Heart left ventricle (tissue), 13 donors: ENCODE measurements at regions not wholly inside any gene's neighbourhood (a gene's known extent, or its start where the extent isn't known, plus 50 kb on each side); places are given as distances from the start of the nearest gene placed in this dataset.

ENCODE experiments used
- CTCF ChIP-seq, 12 donors: fragments of 200-600 bp; sonication (generic) in 4 of 12; IDR thresholded peaks; one replicate each; pipeline versions ENCODE4 v1.5.0 to v1.8.0; 2018 to 2022; ENCODE audit warnings: antibody characterized with exemption in 12 of 12, mild to moderate bottlenecking in 5 of 12
- POLR2A ChIP-seq, 2 donors: fragments of 450-650 bp; IDR thresholded peaks; one replicate each; pipeline ENCODE4 v1.6.1; 2017; ENCODE audit warnings: antibody characterized with exemption in 2 of 2, mild to moderate bottlenecking in 2 of 2, moderate library complexity in 2 of 2
- donor health status: ischemic (EF 13 %, LVEDD 7.1; RV severe dilation, severe dysfunction).
- donor health status: DM: no; HTN: yes; CAD: no.
- donor health status: DM: no; HTN: no; CAD: no.
- donor health status: ischemic (EF 25% LVEDD 6.9; RV normal size, moderate dysfunction).
- donor health status: ischemic (EF 25% LVEDD 5.7; RV mildly dilated, moderate dysfunction).
- donor health status: ischemic (EF 35%, LVEDD 5.7; RV mildly dilated, moderate dysfunction).
- donor health status: nonischemic (EF 11% LVEDD 7.7; RV severe dilation, severe dysfunction).
- donor health status: DM: yes; HTN: yes; CAD: no.
- donor health status: PGD.
- donor health status: ischemic (EF 29% LVEDD 5.4; RV normal size, mild dysfunction).
- donor health status: nonischemic (EF 23%, LVEDD 6.1; RV moderate dilation, normal function).

- TF ChIP-seq POLR2A (IDR thresholded peaks at IDR 0.05): no peak
- no peak for TF ChIP-seq CTCF (IDR thresholded peaks at IDR 0.05)
Measured at GRCh38 chr16:72244853-72245252, 72.9 kb upstream of the PMFBP1 start.
